Ascending aorta (tissue), 2 donors: ENCODE measurements at regions not wholly inside any gene's neighbourhood (a gene's known extent, or its start where the extent isn't known, plus 50 kb on each side); places are given as distances from the start of the nearest gene placed in this dataset.

Experiments
- DNase-seq, 2 donors: peaks; one replicate each; pipeline ENCODE4 v3.0.0-alpha.2; 2019; ENCODE audit warnings: low spot score in 2 of 2
- H3K27ac ChIP-seq, 2 donors: fragments of 200-600 bp; sonication (generic); one replicate each; pipeline ENCODE4 v1.5.1; 2016 to 2017; ENCODE audit warnings: mild to moderate bottlenecking in 1 of 2
- H3K27me3 ChIP-seq: fragments of 200-600 bp; sonication (generic); one replicate; pipeline ENCODE4 v1.5.1; 2017
- H3K36me3 ChIP-seq, 2 donors: fragments of 200-600 bp; sonication (generic); one replicate each; pipeline ENCODE4 v1.5.1; 2016
- H3K4me1 ChIP-seq, 2 donors: fragments of 200-600 bp; sonication (generic); one replicate each; pipeline ENCODE4 v1.5.1; 2016 to 2017; ENCODE audit warnings: mild to moderate bottlenecking in 1 of 2
- H3K4me3 ChIP-seq, 2 donors: fragments of 200-600 bp; sonication (generic); one replicate each; pipeline ENCODE4 v1.5.1; 2016 to 2017; ENCODE audit warnings: mild to moderate bottlenecking in 1 of 2
- H3K9me3 ChIP-seq, 2 donors: fragments of 200-600 bp; sonication (generic); one replicate each; pipeline ENCODE4 v1.5.1; 2016
- CTCF ChIP-seq, 3 experiments: fragments of 200-600 bp in 2 of 3; fragments of 450-650 bp in 1 of 3; sonication (generic) in 2 of 3; IDR thresholded peaks; one replicate each; pipeline ENCODE4 v1.5.1; 2016 to 2019; ENCODE audit warnings: antibody characterized with exemption in 3 of 3, mild to moderate bottlenecking in 1 of 3, moderate library complexity in 1 of 3
- intact Hi-C: fragments of 100-400 bp; cut with DNase I; formaldehyde crosslinking; loops from one replicate; pipeline ENCODE4 v1.15.1; 2023

- TF ChIP-seq CTCF (IDR thresholded peaks at IDR 0.05): no peak
- H3K4me1 ChIP-seq: no peaks in the 10 kb centered on the region
- intact Hi-C loops: no loop called here
- H3K9me3 ChIP-seq: no peaks in the 10 kb centered on the region
- DNase-seq: no peak
- no peak overlapping the region for H3K27ac ChIP-seq
- no peaks in the 10 kb centered on the region for H3K36me3 ChIP-seq
- no peaks in the 10 kb centered on the region for H3K27me3 ChIP-seq
- H3K4me3 ChIP-seq: no peak overlapping the region
Observed at GRCh38 chr6:53995935-53996334, 115.3 kb upstream of the MLIP start.

GRCh38 chr6:53998303-53998702 lies 112.9 kb upstream of the MLIP start:
- no peak for TF ChIP-seq CTCF (IDR thresholded peaks at IDR 0.05)
- intact Hi-C loops: no loop called here

GRCh38 chr6:53999088-53999755 lies 112.0 kb upstream of the MLIP start:
- H3K27me3 ChIP-seq: no peaks in the 10 kb centered on the region
- H3K4me3 ChIP-seq: no peak overlapping the region
- H3K36me3 ChIP-seq: no peaks in the 10 kb centered on the region
- H3K4me1 ChIP-seq: no peaks in the 10 kb centered on the region
- no peaks in the 10 kb centered on the region for H3K9me3 ChIP-seq
- intact Hi-C loops: no loop called here
- TF ChIP-seq CTCF (IDR thresholded peaks at IDR 0.05): no peak
- H3K27ac ChIP-seq: no peak overlapping the region
- no peak for DNase-seq

More at GRCh38 chr6:53998303-53998702, 112.9 kb upstream of the MLIP start:
- no peaks in the 10 kb centered on the region for H3K36me3 ChIP-seq
- no peak overlapping the region for H3K27ac ChIP-seq
- no peaks in the 10 kb centered on the region for H3K4me1 ChIP-seq
- H3K27me3 ChIP-seq: no peaks in the 10 kb centered on the region
- H3K4me3 ChIP-seq: no peak overlapping the region
- no peaks in the 10 kb centered on the region for H3K9me3 ChIP-seq
- no peak for DNase-seq

- H3K4me1 ChIP-seq: no peaks in the 10 kb centered on the region
- H3K27ac ChIP-seq: no peak overlapping the region
- no peak overlapping the region for H3K4me3 ChIP-seq
- no peaks in the 10 kb centered on the region for H3K27me3 ChIP-seq
- no peak for TF ChIP-seq CTCF (IDR thresholded peaks at IDR 0.05)
- no peaks in the 10 kb centered on the region for H3K9me3 ChIP-seq
- no peaks in the 10 kb centered on the region for H3K36me3 ChIP-seq
- no peak for DNase-seq
- intact Hi-C loops: no loop called here
Observed at GRCh38 chr6:54002116-54002515, 109.1 kb upstream of the MLIP start.

GRCh38 chr6:54003316-54003715 lies 107.9 kb upstream of the MLIP start:
- H3K36me3 ChIP-seq: no peaks in the 10 kb centered on the region
- H3K9me3 ChIP-seq: no peaks in the 10 kb centered on the region
- H3K4me3 ChIP-seq: no peak overlapping the region
- no peak for DNase-seq
- intact Hi-C loops: no loop called here
- no peak for TF ChIP-seq CTCF (IDR thresholded peaks at IDR 0.05)
- H3K27me3 ChIP-seq: no peaks in the 10 kb centered on the region
- no peaks in the 10 kb centered on the region for H3K4me1 ChIP-seq
- H3K27ac ChIP-seq: no peak overlapping the region

- H3K4me1 ChIP-seq: no peaks in the 10 kb centered on the region
- DNase-seq: no peak
- intact Hi-C loops: no loop called here
- H3K4me3 ChIP-seq: no peak overlapping the region
- H3K9me3 ChIP-seq: no peaks in the 10 kb centered on the region
- TF ChIP-seq CTCF (IDR thresholded peaks at IDR 0.05): no peak
- no peaks in the 10 kb centered on the region for H3K27me3 ChIP-seq
- H3K36me3 ChIP-seq: no peaks in the 10 kb centered on the region
- H3K27ac ChIP-seq: no peak overlapping the region
Observed at GRCh38 chr6:54008589-54008988, 102.7 kb upstream of the MLIP start.
